Mammary epithelial cell (primary cell): ENCODE measurements at regions not wholly inside any gene's neighbourhood (a gene's known extent, or its start where the extent isn't known, plus 50 kb on each side); places are given as distances from the start of the nearest gene placed in this dataset.

ENCODE experiments used
- CTCF ChIP-seq, 2 donors: IDR thresholded peaks in 1 of 2; conservative IDR thresholded peaks in 1 of 2; 2 replicates each; pipeline ENCODE4 v1.5.1; 2011 to 2012; ENCODE audit warnings: inconsistent platforms in 2 of 2, low read length in 2 of 2, mild to moderate bottlenecking in 2 of 2, control low read depth in 1 of 2, low read depth in 1 of 2; ENCODE audit not compliant: insufficient read depth in 1 of 2; ENCODE audit errors: extremely low read depth in 1 of 2
- EZH2 ChIP-seq: IDR thresholded peaks from 2 replicates; pipeline ENCODE4 v1.6.1; 2012; ENCODE audit warnings: low read length, inconsistent platforms, borderline replicate concordance

- TF ChIP-seq EZH2 (no peak), CTCF (conservative IDR thresholded peaks at IDR 0.05 in 1 of 2, IDR thresholded peaks at IDR 0.05 in 1 of 2; ENCODE audit: extremely low read depth in 1 of 2, insufficient read depth in 1 of 2, low read depth in 1 of 2, low read length in 2 of 2) (no peak)
Observed at GRCh38 chr1:212162635-212163034, 122.6 kb upstream of the PPP2R5A start.
